ENCODE measurements at regions not wholly inside any gene's neighbourhood (a gene's known extent, or its start where the extent isn't known, plus 50 kb on each side); places are given as distances from the start of the nearest gene placed in this dataset.

GRCh38 chr10:128713874-128714570 is 587.8 kb upstream of the MKI67 start:
- in situ Hi-C loops (cut with MboI) (no loop called here), intact Hi-C loops (cut with micrococcal nuclease) (no loop called here)
- no peak for TF ChIP-seq GTF2E2 (tag; IDR thresholded peaks at IDR 0.05)
- no peak for TF ChIP-seq ZNF134 (CRISPR knock-in tag; conservative IDR thresholded peaks at IDR 0.05)
- CTCF ChIA-PET (ENCODE audit: low intra/inter-chr PET ratio) = no interaction called here
- DNase-seq (ENCODE audit: extremely low read depth in 1 of 4, low spot score in 3 of 4) (no peak), ATAC-seq (no peak), FAIRE-seq (no peak)
- Histone ChIP-seq H3K9ac (ENCODE audit: insufficient read depth in 1 of 2, low read depth in 2 of 2, low read length in 2 of 2) (no peak overlapping the region), H3K79me2 (ENCODE audit: control insufficient read depth, insufficient read depth, low read length) (no peaks in the 10 kb centered on the region), H3K27ac (ENCODE audit: extremely low read depth, low read depth, low read length) (no peak overlapping the region), H4K20me1 (replicated peaks; ENCODE audit: control insufficient read depth, insufficient read depth, low read length) (no peaks in the 10 kb centered on the region), H3K36me3 (ENCODE audit: control insufficient read depth, insufficient read depth, low read length) (no peaks in the 10 kb centered on the region), H3K4me3 (no peak overlapping the region), H3K9me3 (replicated peaks; ENCODE audit: control insufficient read depth, insufficient read depth, low read depth, low read length) (no peaks in the 10 kb centered on the region), H3K27me3 (ENCODE audit: control insufficient read depth in 2 of 2, insufficient read depth in 2 of 2, low read length in 2 of 2) (peaks cover 3 to 24% of the 10 kb centered on the region in 2 experiments; a peak in 4 of 5 replicates), H3K4me1 (replicated peaks in 1 of 2; ENCODE audit: control insufficient read depth in 2 of 2, insufficient read depth in 2 of 2, low read length in 2 of 2) (no peaks in the 10 kb centered on the region; a peak in 1 of 5 replicates), H3K4me2 (ENCODE audit: insufficient read depth, low read length) (no peak overlapping the region), H2AFZ (ENCODE audit: low read depth, low read length) (no peak overlapping the region), H3K9me1 (ENCODE audit: control insufficient read depth, insufficient read depth, low read length) (no peaks in the 10 kb centered on the region)
- POLR2A ChIA-PET = no interaction called here
- WGBS (ENCODE audit: insufficient coverage, low coverage, missing lambda C conversion rate) = 25% methylated on average over 6 of the region's 6 CpGs
- BruUV-seq (replicated peaks) = no TSS peak

- ChIA-PET CTCF (ENCODE audit: low intra/inter-chr PET ratio) (no interaction called here), POLR2A (no interaction called here)
- H3K27me3 ChIP-seq (ENCODE audit: control insufficient read depth in 2 of 2, insufficient read depth in 2 of 2, low read length in 2 of 2) = peaks cover 3 to 28% of the 10 kb centered on the region in 2 experiments; a peak in 4 of 5 replicates
- no peaks in the 10 kb centered on the region for H3K79me2 ChIP-seq (ENCODE audit: control insufficient read depth, insufficient read depth, low read length)
- H3K9ac ChIP-seq (ENCODE audit: insufficient read depth in 1 of 2, low read depth in 2 of 2, low read length in 2 of 2) = no peak overlapping the region
- no TSS peak for BruUV-seq (replicated peaks)
- DNase-seq (ENCODE audit: extremely low read depth in 1 of 4, low spot score in 3 of 4) (no peak), FAIRE-seq (no peak), ATAC-seq (no peak)
- WGBS (ENCODE audit: insufficient coverage, low coverage, missing lambda C conversion rate) = 5% methylated on average over 9 of the region's 12 CpGs
- no peak overlapping the region for H3K4me2 ChIP-seq (ENCODE audit: insufficient read depth, low read length)
- H3K4me1 ChIP-seq (replicated peaks in 1 of 2; ENCODE audit: control insufficient read depth in 2 of 2, insufficient read depth in 2 of 2, low read length in 2 of 2) = no peaks in the 10 kb centered on the region; a peak in 1 of 5 replicates
- no peaks in the 10 kb centered on the region for H3K9me3 ChIP-seq (replicated peaks; ENCODE audit: control insufficient read depth, insufficient read depth, low read depth, low read length)
- in situ Hi-C loops (cut with MboI) (no loop called here), intact Hi-C loops (cut with micrococcal nuclease) (no loop called here)
- no peak overlapping the region for H3K27ac ChIP-seq (ENCODE audit: extremely low read depth, low read depth, low read length)
- no peaks in the 10 kb centered on the region for H3K36me3 ChIP-seq (ENCODE audit: control insufficient read depth, insufficient read depth, low read length)
- no peak overlapping the region for H2AFZ ChIP-seq (ENCODE audit: low read depth, low read length)
- H3K4me3 ChIP-seq = no peak overlapping the region
- no peaks in the 10 kb centered on the region for H3K9me1 ChIP-seq (ENCODE audit: control insufficient read depth, insufficient read depth, low read length)
- H4K20me1 ChIP-seq (replicated peaks; ENCODE audit: control insufficient read depth, insufficient read depth, low read length) = no peaks in the 10 kb centered on the region
- TF ChIP-seq POU5F1 (IDR thresholded peaks at IDR 0.05; ENCODE audit: borderline replicate concordance, low read depth, low read length, partially characterized antibody) (no peak), HIVEP1 (CRISPR knock-in tag; IDR thresholded peaks at IDR 0.05) (no peak), SMAD1 (IDR thresholded peaks at IDR 0.05; ENCODE audit: low read depth, low read length, partially characterized antibody) (no peak), KHSRP (IDR thresholded peaks at IDR 0.05) (no peak), CHD4 (IDR thresholded peaks at IDR 0.05; ENCODE audit: insufficient read depth, insufficient replicate concordance, low read depth, low read length, poor library complexity, severe bottlenecking) (no peak), CCNT2 (IDR thresholded peaks at IDR 0.05; ENCODE audit: borderline replicate concordance, extremely low read depth, insufficient read length, low read depth, low read length) (no peak), BCLAF1 (IDR thresholded peaks at IDR 0.05; ENCODE audit: borderline replicate concordance in 1 of 2, control insufficient read depth in 1 of 2, low read depth in 2 of 2, low read length in 1 of 2) (no peak), HES1 (IDR thresholded peaks at IDR 0.05; ENCODE audit: low read depth) (no peak)
Measured at GRCh38 chr10:128714644-128715415, 588.6 kb upstream of the MKI67 start.

Data from K562 (cell line).